HepG2 (cell line): ENCODE measurements at regions not wholly inside any gene's neighbourhood (a gene's known extent, or its start where the extent isn't known, plus 50 kb on each side); places are given as distances from the start of the nearest gene placed in this dataset.

Experiments
- ATAC-seq: fragments of 200-7000 bp; cut with Tn5 transposase; 3 replicates; pipeline ENCODE4 v1.9.1; 2020; ENCODE audit warnings: mild to moderate bottlenecking, moderate library complexity
- BruUV-seq: library from RNA; stranded (reverse); fragments of 400-500 nt; replicated peaks from 2 replicates; lab custom pipeline; 2021; lab: Mats Ljungman, UMichigan
- CTCF ChIA-PET: fragments of 300-600 bp; formaldehyde crosslinking; extraction: SDS; loops from one replicate; lab custom pipeline; 2021; ENCODE audit warnings: low total read pairs, inconsistent platforms, low intra/inter-chr PET ratio; lab: Yijun Ruan, JAX
- POLR2A ChIA-PET: fragments of 350-600 bp; sonication (Branson Sonifier 250); formaldehyde crosslinking; loops from one replicate; lab custom pipeline; 2020; ENCODE audit warnings: antibody characterized with exemption, inconsistent platforms; lab: Yijun Ruan, JAX
- DNase-seq: peaks from one replicate; pipeline ENCODE4 v3.0.0-alpha.2; 2015; ENCODE audit warnings: low spot score
- FAIRE-seq: peaks from 3 replicates; lab custom pipeline; 2011; peaks lifted over from hg19 to GRCh38; lab: Jason Lieb, UNC
- H2AFZ ChIP-seq: one replicate; pipeline ENCODE4 v1.6.1; 2011; ENCODE audit warnings: low read length, inconsistent platforms
- H3K27ac ChIP-seq: fragments of 300-600 bp; 3 replicates; pipeline ENCODE4 v1.8.0; 2011; ENCODE audit warnings: mixed run types, mild to moderate bottlenecking, mixed read lengths, low read length, inconsistent platforms; ENCODE audit not compliant: insufficient read depth; ENCODE audit errors: extremely low read length
- H3K27me3 ChIP-seq, 2 experiments: fragments of 200-600 bp in 1 of 2; 2 replicates in 1 of 2; 3 replicates in 1 of 2; pipeline versions ENCODE4 v1.6.0 to v1.8.0; 2011; ENCODE audit warnings: low read length in 2 of 2, mild to moderate bottlenecking in 2 of 2, moderate library complexity in 2 of 2, inconsistent platforms in 1 of 2; ENCODE audit not compliant: insufficient read depth in 2 of 2, control insufficient read depth in 1 of 2
- H3K36me3 ChIP-seq, 2 experiments: fragments of 200-600 bp in 1 of 2; replicated peaks in 1 of 2; 2 replicates in 1 of 2; 3 replicates in 1 of 2; pipeline versions ENCODE4 v1.5.1 to v1.8.0; 2011; ENCODE audit warnings: low read length in 2 of 2, inconsistent platforms in 1 of 2; ENCODE audit not compliant: insufficient read depth in 2 of 2, control insufficient read depth in 1 of 2
- H3K4me1 ChIP-seq: 2 replicates; pipeline ENCODE4 v1.5.1; 2012; ENCODE audit warnings: low read length, inconsistent platforms; ENCODE audit not compliant: insufficient read depth
- H3K4me2 ChIP-seq: 2 replicates; pipeline ENCODE4 v1.6.0; 2011; ENCODE audit warnings: low read depth, low read length, inconsistent platforms
- H3K4me3 ChIP-seq, 3 experiments: fragments of 200-600 bp in 1 of 3; sonication (generic), shearing (Covaris generic) in 1 of 3; replicated peaks in 1 of 3; 2 replicates each; pipeline ENCODE4 v1.5.1; 2011 to 2016; ENCODE audit warnings: low read length in 3 of 3, inconsistent platforms in 2 of 3, low read depth in 2 of 3, mild to moderate bottlenecking in 2 of 3, control low read depth in 1 of 3, mixed read lengths in 1 of 3; ENCODE audit not compliant: insufficient read depth in 1 of 3
- H3K79me2 ChIP-seq: one replicate; pipeline ENCODE4 v1.6.1; 2011; ENCODE audit warnings: low read length, inconsistent platforms; ENCODE audit not compliant: insufficient read depth
- H3K9ac ChIP-seq: 2 replicates; pipeline ENCODE4 v1.6.0; 2011; ENCODE audit warnings: mild to moderate bottlenecking, low read depth, low read length, inconsistent platforms; ENCODE audit not compliant: insufficient read depth
- H3K9me3 ChIP-seq: 2 replicates; pipeline ENCODE4 v1.5.1; 2012; ENCODE audit warnings: mild to moderate bottlenecking, low read length
- H4K20me1 ChIP-seq: 2 replicates; pipeline ENCODE4 v1.6.0; 2011; ENCODE audit warnings: inconsistent platforms, mild to moderate bottlenecking, low read length, moderate library complexity; ENCODE audit not compliant: insufficient read depth
- CEBPB ChIP-seq: IDR thresholded peaks from 2 replicates; pipeline ENCODE4 v1.6.1; 2011; ENCODE audit warnings: low read depth, low read length, improper control_type of control experiment, borderline replicate concordance
- FOXP1 ChIP-seq, 2 experiments: fragments of 450-650 bp in 1 of 2; IDR thresholded peaks; 2 replicates each; pipeline ENCODE4 v1.6.1; 2017 to 2018; ENCODE audit warnings: antibody characterized with exemption in 1 of 2
- GABPA ChIP-seq, 2 experiments: IDR thresholded peaks; 2 replicates each; pipeline ENCODE4 v1.6.1; 2011 to 2016; ENCODE audit warnings: low read depth in 2 of 2, low read length in 1 of 2, missing biosample characterization in 1 of 2, missing genetic modification characterization in 1 of 2
- HDAC1 ChIP-seq: sonication (generic); formaldehyde crosslinking; IDR thresholded peaks from 2 replicates; pipeline ENCODE4 v1.5.1; 2020; ENCODE audit warnings: mild to moderate bottlenecking, missing genetic modification reagents
- KAT7 ChIP-seq: IDR thresholded peaks from 2 replicates; pipeline ENCODE4 v1.6.1; 2018; ENCODE audit warnings: borderline replicate concordance, missing compliant biosample characterization
- KLF13 ChIP-seq: sonication (generic); formaldehyde crosslinking; IDR thresholded peaks from 2 replicates; pipeline ENCODE4 v1.4.0; 2020; ENCODE audit warnings: mild to moderate bottlenecking, missing genetic modification reagents
- NR2C2 ChIP-seq: sonication (generic); formaldehyde crosslinking; IDR thresholded peaks from 2 replicates; pipeline ENCODE4 v1.4.0; 2020; ENCODE audit warnings: missing genetic modification reagents, mild to moderate bottlenecking, moderate library complexity, borderline replicate concordance
- PRMT3 ChIP-seq: sonication (generic); formaldehyde crosslinking; IDR thresholded peaks from 2 replicates; pipeline ENCODE4 v1.8.1; 2022; ENCODE audit warnings: low read depth, mild to moderate bottlenecking, moderate library complexity, missing genetic modification reagents, borderline replicate concordance
- TBX3 ChIP-seq: fragments of 450-650 bp; IDR thresholded peaks from 2 replicates; pipeline ENCODE4 v1.6.1; 2017; ENCODE audit warnings: antibody characterized with exemption, mild to moderate bottlenecking, inconsistent platforms, borderline replicate concordance
- ZNF44 ChIP-seq: sonication (generic); formaldehyde crosslinking; IDR thresholded peaks from 2 replicates; pipeline ENCODE4 v1.5.1; 2020; ENCODE audit warnings: mild to moderate bottlenecking, missing genetic modification reagents
- ZNF644 ChIP-seq: IDR thresholded peaks from 2 replicates; pipeline ENCODE4 v1.6.1; 2016; ENCODE audit warnings: low read depth
- ZNF660 ChIP-seq: sonication (generic); formaldehyde crosslinking; IDR thresholded peaks from 2 replicates; pipeline ENCODE4 v1.5.1; 2020; ENCODE audit warnings: mild to moderate bottlenecking, low read depth, missing genetic modification reagents, borderline replicate concordance
- ZNF737 ChIP-seq: sonication (generic); formaldehyde crosslinking; IDR thresholded peaks from 2 replicates; pipeline ENCODE4 v1.5.0; 2020; ENCODE audit warnings: missing genetic modification reagents, mild to moderate bottlenecking, borderline replicate concordance
- WGBS: methylation state at CpG from one replicate; pipeline ENCODE4 v1.1.6; 2017; ENCODE audit warnings: low lambda C conversion rate; 5-methylcytosine and 5-hydroxymethylcytosine counted together
- in situ Hi-C: cut with HindIII; loops from 2 replicates; pipeline ENCODE4 v1.10.0; 2017; ENCODE audit warnings: low pct_unique_long_range_greater_than_20kb; ENCODE audit not compliant: extremely low pct_ligation_motif_present
- intact Hi-C: fragments of 100-400 bp; cut with micrococcal nuclease; formaldehyde crosslinking; loops from one replicate; pipeline ENCODE4 v1.10.0; 2022; ENCODE audit not compliant: unreplicated experiment
- TF ChIP-seq, protein P1 (sequence below): sonication (generic); formaldehyde crosslinking; IDR thresholded peaks from 2 replicates; pipeline ENCODE4 v1.4.0; 2020; ENCODE audit warnings: missing genetic modification reagents

GRCh38 chr4:174038481-174038880 is 245.0 kb downstream of the FBXO8 start:
- Histone ChIP-seq H3K27me3 (no peaks in the 10 kb centered on the region), H3K4me2 (no peak overlapping the region), H3K27ac (no peak overlapping the region), H3K9ac (no peak overlapping the region), H3K4me3 (no peak overlapping the region), H3K79me2 (no peaks in the 10 kb centered on the region), H3K9me3 (no peaks in the 10 kb centered on the region), H2AFZ (no peak overlapping the region), H3K4me1 (no peaks in the 10 kb centered on the region), H3K36me3 (no peaks in the 10 kb centered on the region), H4K20me1 (no peaks in the 10 kb centered on the region)
- no peak for TF ChIP-seq PRMT3 (CRISPR knock-in tag)
- no peak for TF ChIP-seq KAT7
- TF ChIP-seq HDAC1 (CRISPR knock-in tag) = no peak
- no peak for TF ChIP-seq TBX3
- no peak for TF ChIP-seq NR2C2 (CRISPR knock-in tag)
- TF ChIP-seq FOXP1 (IDR thresholded peaks at IDR 0.05) = no peak
- no peak for TF ChIP-seq FOXP1 (CRISPR knock-in tag; IDR thresholded peaks at IDR 0.05)
- TF ChIP-seq GABPA (IDR thresholded peaks at IDR 0.05; ENCODE audit: low read depth, low read length) = no peak
- TF ChIP-seq GABPA (CRISPR knock-in tag; IDR thresholded peaks at IDR 0.05; ENCODE audit: low read depth) = no peak
- no peak for TF ChIP-seq CEBPB
- no peak for TF ChIP-seq ZNF660
- TF ChIP-seq, protein P1, sequence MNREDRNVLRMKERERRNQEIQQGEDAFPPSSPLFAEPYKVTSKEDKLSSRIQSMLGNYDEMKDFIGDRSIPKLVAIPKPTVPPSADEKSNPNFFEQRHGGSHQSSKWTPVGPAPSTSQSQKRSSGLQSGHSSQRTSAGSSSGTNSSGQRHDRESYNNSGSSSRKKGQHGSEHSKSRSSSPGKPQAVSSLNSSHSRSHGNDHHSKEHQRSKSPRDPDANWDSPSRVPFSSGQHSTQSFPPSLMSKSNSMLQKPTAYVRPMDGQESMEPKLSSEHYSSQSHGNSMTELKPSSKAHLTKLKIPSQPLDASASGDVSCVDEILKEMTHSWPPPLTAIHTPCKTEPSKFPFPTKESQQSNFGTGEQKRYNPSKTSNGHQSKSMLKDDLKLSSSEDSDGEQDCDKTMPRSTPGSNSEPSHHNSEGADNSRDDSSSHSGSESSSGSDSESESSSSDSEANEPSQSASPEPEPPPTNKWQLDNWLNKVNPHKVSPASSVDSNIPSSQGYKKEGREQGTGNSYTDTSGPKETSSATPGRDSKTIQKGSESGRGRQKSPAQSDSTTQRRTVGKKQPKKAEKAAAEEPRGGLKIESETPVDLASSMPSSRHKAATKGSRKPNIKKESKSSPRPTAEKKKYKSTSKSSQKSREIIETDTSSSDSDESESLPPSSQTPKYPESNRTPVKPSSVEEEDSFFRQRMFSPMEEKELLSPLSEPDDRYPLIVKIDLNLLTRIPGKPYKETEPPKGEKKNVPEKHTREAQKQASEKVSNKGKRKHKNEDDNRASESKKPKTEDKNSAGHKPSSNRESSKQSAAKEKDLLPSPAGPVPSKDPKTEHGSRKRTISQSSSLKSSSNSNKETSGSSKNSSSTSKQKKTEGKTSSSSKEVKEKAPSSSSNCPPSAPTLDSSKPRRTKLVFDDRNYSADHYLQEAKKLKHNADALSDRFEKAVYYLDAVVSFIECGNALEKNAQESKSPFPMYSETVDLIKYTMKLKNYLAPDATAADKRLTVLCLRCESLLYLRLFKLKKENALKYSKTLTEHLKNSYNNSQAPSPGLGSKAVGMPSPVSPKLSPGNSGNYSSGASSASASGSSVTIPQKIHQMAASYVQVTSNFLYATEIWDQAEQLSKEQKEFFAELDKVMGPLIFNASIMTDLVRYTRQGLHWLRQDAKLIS (CRISPR knock-in tag) = no peak
- no peak for TF ChIP-seq KLF13 (CRISPR knock-in tag)
- TF ChIP-seq ZNF644 = no peak
- TF ChIP-seq ZNF44 = no peak
- no peak for TF ChIP-seq ZNF737 (CRISPR knock-in tag)
- intact Hi-C loops (no loop called here), in situ Hi-C loops (no loop called here)
- ATAC-seq (no peak), DNase-seq (no peak), FAIRE-seq (no peak)
- ChIA-PET CTCF (no interaction called here), POLR2A (no interaction called here)
- BruUV-seq = no TSS peak
- WGBS = 11% methylated on average over 5 of the region's 5 CpGs
